Fibroblast of villous mesenchyme (primary cell): ENCODE measurements at regions not wholly inside any gene's neighbourhood (a gene's known extent, or its start where the extent isn't known, plus 50 kb on each side); places are given as distances from the start of the nearest gene placed in this dataset.
"Not testable (repeated sequence)": the region's sequence is repeated elsewhere in the genome, so short reads cannot be mapped to it uniquely, and the experiment has no call there.

Experiments
- DNase-seq: peaks from one replicate; pipeline ENCODE4 v3.0.0-alpha.2; 2010; ENCODE audit warnings: low read depth
- H3K4me3 ChIP-seq: 2 replicates; pipeline ENCODE4 v1.5.1; 2011; ENCODE audit warnings: low read depth, mild to moderate bottlenecking, low read length
- CTCF ChIP-seq: IDR thresholded peaks from 2 replicates; pipeline ENCODE4 v1.5.1; 2012; ENCODE audit warnings: low read depth, mild to moderate bottlenecking, low read length; ENCODE audit not compliant: insufficient read depth

DNA sequence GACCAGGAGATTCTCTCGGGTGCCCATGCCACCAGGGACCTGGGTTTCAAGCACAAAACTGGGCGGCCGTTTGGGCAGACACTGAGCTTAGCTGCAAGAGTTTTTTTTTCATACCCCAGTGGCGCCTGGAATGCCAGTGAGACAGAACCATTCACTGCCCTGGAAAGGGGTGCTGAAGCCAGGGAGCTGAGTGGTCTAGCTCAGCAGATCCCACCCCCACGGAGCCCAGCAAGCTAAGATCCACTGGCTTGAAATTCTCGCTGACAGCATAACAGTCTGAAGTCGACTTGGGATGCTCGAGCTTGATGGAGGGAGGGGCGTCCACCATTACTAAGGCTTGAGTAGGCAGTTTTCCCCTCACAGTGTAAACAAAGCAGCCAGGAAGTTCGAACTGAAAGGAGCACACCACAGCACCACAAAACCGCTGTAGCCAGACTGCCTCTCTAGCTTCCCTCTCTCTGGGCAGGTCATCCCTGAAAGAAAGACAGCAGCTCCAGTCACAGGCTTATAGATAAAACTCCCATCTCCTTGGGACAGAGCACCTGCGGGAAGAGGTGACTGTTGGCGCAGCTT is 157.7 kb downstream of the GIPC2 start:
- DNase-seq, H3K4me3 ChIP-seq: not testable (repeated sequence)

DNA sequence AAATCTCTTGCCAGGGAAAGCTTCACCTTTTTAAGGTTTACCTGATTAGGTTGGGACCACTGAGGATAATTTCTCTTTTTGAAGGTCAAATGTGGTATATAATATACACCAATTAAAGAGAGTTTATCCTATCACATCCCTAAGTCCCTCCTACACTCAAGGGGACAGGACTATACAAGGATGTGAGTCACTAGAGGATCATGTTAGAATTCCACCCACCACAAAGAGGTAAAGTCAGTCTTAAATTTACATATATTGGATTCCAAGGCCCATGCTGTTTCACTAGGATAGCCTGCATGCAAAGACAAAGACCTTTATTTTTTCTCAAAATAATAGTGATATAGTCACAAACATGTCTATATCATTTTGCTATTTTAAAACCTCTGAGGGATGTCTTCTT is 164.4 kb downstream of the GIPC2 start:
- DNase-seq = no peak

GRCh38 chr1:78211483-78212092 is 165.8 kb downstream of the GIPC2 start:
- no peak for DNase-seq
- no peak overlapping the region for H3K4me3 ChIP-seq
- TF ChIP-seq CTCF = no peak

More for the DNA sequence above, 164.4 kb downstream of the GIPC2 start:
- TF ChIP-seq CTCF = no peak
- no peak overlapping the region for H3K4me3 ChIP-seq

DNA sequence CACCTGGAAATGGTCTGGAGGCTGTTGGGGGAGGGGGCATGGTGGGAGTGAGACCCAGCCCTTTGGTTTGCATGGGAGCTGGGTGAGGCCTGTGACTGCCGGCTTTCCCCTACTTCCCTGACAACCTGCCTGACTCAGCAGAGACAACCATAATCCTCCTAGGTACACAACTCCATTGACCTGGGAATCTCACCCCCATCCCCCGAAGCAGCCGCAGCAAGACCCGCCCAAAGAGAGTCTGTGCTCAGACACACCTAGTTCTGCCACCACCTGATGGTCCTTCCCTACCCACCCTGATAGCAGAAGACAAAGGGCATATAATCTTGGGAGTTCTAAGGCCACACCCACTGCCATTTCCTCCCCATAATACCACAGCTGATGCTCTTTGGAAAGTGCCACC is 168.6 kb downstream of the GIPC2 start:
- TF ChIP-seq CTCF = no peak
- H3K4me3 ChIP-seq = no peak overlapping the region
- no peak for DNase-seq

DNA sequence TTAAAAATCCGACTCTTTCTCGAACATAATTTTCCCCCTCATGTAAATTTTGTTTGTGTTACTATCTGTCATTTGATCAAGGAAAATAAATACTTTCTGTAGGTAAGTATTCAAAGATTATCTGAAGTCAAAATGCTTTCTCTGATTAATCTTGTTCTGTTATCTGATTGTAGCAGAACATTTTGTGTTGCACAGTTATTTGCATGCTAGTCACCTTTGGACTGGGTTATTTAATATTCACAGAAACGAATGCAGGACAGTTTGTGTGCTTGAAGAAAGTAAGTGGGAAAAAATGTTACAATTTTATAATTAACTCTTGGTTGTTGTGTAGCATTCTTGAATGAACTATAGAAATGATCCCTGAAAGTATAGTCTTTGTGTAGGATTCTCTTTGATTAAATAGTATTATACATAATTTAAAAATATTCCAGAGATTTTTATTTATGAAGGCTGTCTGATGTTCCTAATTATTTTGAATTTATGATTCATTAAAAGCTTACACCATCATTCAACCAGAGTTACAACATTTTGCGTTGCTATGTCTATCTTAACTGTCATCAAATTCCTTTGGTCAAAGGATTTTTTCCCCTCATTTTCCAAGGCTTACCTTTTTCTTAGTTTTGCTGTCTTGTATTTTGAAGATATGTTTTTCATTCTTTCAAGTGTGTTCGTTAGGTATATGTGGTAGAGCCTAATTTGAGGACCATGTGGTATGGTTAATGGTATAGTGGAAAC is 176.6 kb downstream of the GIPC2 start:
- DNase-seq = no peak
- no peak overlapping the region for H3K4me3 ChIP-seq
- TF ChIP-seq CTCF = no peak

GRCh38 chr1:78222960-78223358 is 177.2 kb downstream of the GIPC2 start:
- no peak for TF ChIP-seq CTCF
- DNase-seq = no peak
- no peak overlapping the region for H3K4me3 ChIP-seq

DNA sequence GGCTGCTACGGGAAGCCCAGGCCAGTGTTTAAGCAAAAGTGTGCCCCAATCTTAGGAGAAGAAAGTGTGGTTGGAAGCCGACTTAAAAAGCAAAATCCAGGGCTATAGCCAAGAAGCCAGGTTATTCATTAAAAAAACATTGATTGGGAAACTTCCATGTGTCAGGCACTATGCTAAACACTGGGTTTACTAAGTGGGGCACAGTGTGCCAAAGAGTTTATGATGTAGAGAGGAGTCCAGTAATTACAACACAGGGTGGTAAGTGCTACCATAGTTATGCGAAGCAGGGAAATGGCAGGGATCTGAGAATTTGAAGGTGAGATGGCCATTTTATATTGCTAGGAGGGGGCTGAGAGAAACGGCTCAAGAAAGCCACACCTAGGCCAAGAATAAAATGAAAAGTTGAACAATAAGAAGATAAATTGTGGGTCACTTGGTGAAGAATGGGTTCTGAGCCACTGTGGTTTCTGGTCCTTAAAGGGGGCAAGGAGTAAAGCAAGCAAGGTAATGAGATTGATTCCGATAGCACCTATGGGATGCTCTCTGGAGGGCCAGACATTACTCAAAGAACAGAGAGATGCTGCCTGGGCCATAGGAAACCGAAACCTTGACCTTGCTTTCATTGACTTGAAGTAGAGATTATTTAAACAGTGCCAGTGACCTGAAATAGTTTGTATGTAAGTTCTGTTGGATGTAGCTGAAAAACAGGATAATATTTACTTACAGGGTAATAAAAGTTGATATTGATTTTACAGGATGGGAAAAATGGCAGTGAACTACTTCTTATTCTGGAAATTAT is 177.8 kb downstream of the GIPC2 start:
- DNase-seq = no peak
- no peak overlapping the region for H3K4me3 ChIP-seq
- TF ChIP-seq CTCF = no peak
